BLaER1 (cell line): ENCODE measurements at regions not wholly inside any gene's neighbourhood (a gene's known extent, or its start where the extent isn't known, plus 50 kb on each side); places are given as distances from the start of the nearest gene placed in this dataset.
"Not testable (repeated sequence)": the region's sequence is repeated elsewhere in the genome, so short reads cannot be mapped to it uniquely, and the experiment has no call there.

Experiments used
- H3K27ac ChIP-seq: shearing (Covaris generic); formaldehyde crosslinking; 2 replicates; pipeline ENCODE4 v1.8.1; 2022
- H3K27me3 ChIP-seq: shearing (Covaris generic); formaldehyde crosslinking; 2 replicates; pipeline ENCODE4 v1.8.1; 2022
- H3K36me3 ChIP-seq: shearing (Covaris generic); formaldehyde crosslinking; 2 replicates; pipeline ENCODE4 v1.8.1; 2022
- H3K4me1 ChIP-seq: shearing (Covaris generic); formaldehyde crosslinking; 2 replicates; pipeline ENCODE4 v1.8.1; 2022
- H3K4me2 ChIP-seq: shearing (Covaris generic); formaldehyde crosslinking; 2 replicates; pipeline ENCODE4 v1.8.1; 2022
- H3K4me3 ChIP-seq: shearing (Covaris generic); formaldehyde crosslinking; 2 replicates; pipeline ENCODE4 v1.8.1; 2022
- H3K9ac ChIP-seq: shearing (Covaris generic); formaldehyde crosslinking; 2 replicates; pipeline ENCODE4 v1.8.1; 2022
- H3K9me3 ChIP-seq: shearing (Covaris generic); formaldehyde crosslinking; 2 replicates; pipeline ENCODE4 v1.8.1; 2022
- H4K20me1 ChIP-seq: shearing (Covaris generic); formaldehyde crosslinking; 2 replicates; pipeline ENCODE4 v1.8.1; 2022
- Cebpa-rat ChIP-seq: shearing (Covaris generic); IDR thresholded peaks from 2 replicates; pipeline ENCODE4 v1.8.1; 2022

GRCh38 chr18:66300141-66300540, 303.7 kb downstream of the CDH19 start:
- H3K27ac ChIP-seq: no peak overlapping the region
- TF ChIP-seq Cebpa-rat: no peak
- no peaks in the 10 kb centered on the region for H3K4me1 ChIP-seq
- no peaks in the 10 kb centered on the region for H3K36me3 ChIP-seq
- H3K27me3 ChIP-seq: no peaks in the 10 kb centered on the region
- H3K9me3 ChIP-seq: no peaks in the 10 kb centered on the region
- no peak overlapping the region for H3K4me3 ChIP-seq
- no peaks in the 10 kb centered on the region for H4K20me1 ChIP-seq
- H3K4me2 ChIP-seq: no peak overlapping the region
- no peak overlapping the region for H3K9ac ChIP-seq

- no peaks in the 10 kb centered on the region for H4K20me1 ChIP-seq
- H3K27me3 ChIP-seq: no peaks in the 10 kb centered on the region
- H3K27ac ChIP-seq: no peak overlapping the region
- H3K36me3 ChIP-seq: no peaks in the 10 kb centered on the region
- no peak overlapping the region for H3K4me2 ChIP-seq
- no peaks in the 10 kb centered on the region for H3K9me3 ChIP-seq
- TF ChIP-seq Cebpa-rat: no peak
- no peak overlapping the region for H3K4me3 ChIP-seq
- no peak overlapping the region for H3K9ac ChIP-seq
- no peaks in the 10 kb centered on the region for H3K4me1 ChIP-seq
Measured at GRCh38 chr18:66280470-66280869, 323.4 kb downstream of the CDH19 start.

GRCh38 chr18:66271962-66272361, 331.9 kb downstream of the CDH19 start:
- Histone ChIP-seq H3K9ac (no peak overlapping the region), H3K27ac (no peak overlapping the region), H3K4me1 (no peaks in the 10 kb centered on the region), H3K27me3 (no peaks in the 10 kb centered on the region), H3K4me3 (no peak overlapping the region), H3K4me2 (no peak overlapping the region), H3K9me3 (peaks cover 5% of the 10 kb centered on the region; the same call in 1 of the 2 replicates), H4K20me1 (no peaks in the 10 kb centered on the region), H3K36me3 (no peaks in the 10 kb centered on the region)
- no peak for TF ChIP-seq Cebpa-rat

DNA sequence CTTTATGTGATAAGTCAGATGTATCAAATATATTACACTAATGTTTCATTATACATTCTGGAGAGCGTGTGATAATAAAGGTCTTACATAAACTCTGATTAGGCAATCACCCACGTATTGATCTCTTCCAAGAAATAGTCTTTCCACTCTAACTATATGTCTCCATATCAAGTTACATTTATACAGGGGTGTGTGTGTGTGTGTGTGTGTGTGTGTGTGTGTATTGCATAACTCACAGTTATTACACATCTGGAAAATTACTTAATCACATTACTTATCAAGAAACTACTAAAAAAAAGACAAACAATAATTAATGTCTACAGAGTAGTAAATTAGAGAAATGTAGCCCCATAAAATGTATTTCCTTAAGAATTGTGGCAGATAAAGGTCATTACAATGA, 339.8 kb downstream of the CDH19 start:
- H3K36me3 ChIP-seq: no peaks in the 10 kb centered on the region
- no peaks in the 10 kb centered on the region for H3K9me3 ChIP-seq
- no peak for TF ChIP-seq Cebpa-rat
- no peak overlapping the region for H3K4me2 ChIP-seq
- H4K20me1 ChIP-seq: no peaks in the 10 kb centered on the region
- no peak overlapping the region for H3K9ac ChIP-seq
- no peak overlapping the region for H3K27ac ChIP-seq
- no peaks in the 10 kb centered on the region for H3K4me1 ChIP-seq
- H3K27me3 ChIP-seq: no peaks in the 10 kb centered on the region
- H3K4me3 ChIP-seq: no peak overlapping the region

- Histone ChIP-seq H3K9ac (no peak overlapping the region), H3K27ac (no peak overlapping the region), H3K4me1 (no peaks in the 10 kb centered on the region), H3K36me3 (no peaks in the 10 kb centered on the region), H3K4me3 (no peak overlapping the region), H4K20me1 (no peaks in the 10 kb centered on the region), H3K27me3 (no peaks in the 10 kb centered on the region), H3K4me2 (no peak overlapping the region), H3K9me3 (no peaks in the 10 kb centered on the region)
- no peak for TF ChIP-seq Cebpa-rat
Measured at GRCh38 chr18:66254121-66254520, 349.8 kb downstream of the CDH19 start.

DNA sequence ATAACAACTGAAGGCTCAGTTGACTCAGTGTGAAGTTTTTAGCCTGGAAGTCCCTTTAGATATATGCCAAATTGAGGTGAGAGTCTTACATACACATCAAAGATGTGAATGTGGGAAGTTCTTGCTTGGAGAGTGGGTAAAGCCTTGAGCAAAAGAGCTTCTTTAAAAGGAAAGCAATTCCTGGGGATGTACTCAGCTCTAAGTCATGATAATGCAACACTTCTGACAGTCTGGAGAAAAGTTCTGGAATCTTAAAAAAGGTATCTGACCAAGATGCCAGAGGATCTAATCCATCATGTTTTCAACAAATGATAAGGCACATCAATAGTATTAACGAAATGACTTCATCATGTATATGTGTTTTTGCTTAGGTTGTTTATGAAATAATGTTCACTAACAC, 351.2 kb downstream of the CDH19 start:
- H3K9me3 ChIP-seq: no peaks in the 10 kb centered on the region
- no peak overlapping the region for H3K27ac ChIP-seq
- no peaks in the 10 kb centered on the region for H4K20me1 ChIP-seq
- H3K9ac ChIP-seq: no peak overlapping the region
- no peak overlapping the region for H3K4me2 ChIP-seq
- no peak overlapping the region for H3K4me3 ChIP-seq
- H3K36me3 ChIP-seq: no peaks in the 10 kb centered on the region
- no peaks in the 10 kb centered on the region for H3K27me3 ChIP-seq
- TF ChIP-seq Cebpa-rat: no peak
- no peaks in the 10 kb centered on the region for H3K4me1 ChIP-seq

DNA sequence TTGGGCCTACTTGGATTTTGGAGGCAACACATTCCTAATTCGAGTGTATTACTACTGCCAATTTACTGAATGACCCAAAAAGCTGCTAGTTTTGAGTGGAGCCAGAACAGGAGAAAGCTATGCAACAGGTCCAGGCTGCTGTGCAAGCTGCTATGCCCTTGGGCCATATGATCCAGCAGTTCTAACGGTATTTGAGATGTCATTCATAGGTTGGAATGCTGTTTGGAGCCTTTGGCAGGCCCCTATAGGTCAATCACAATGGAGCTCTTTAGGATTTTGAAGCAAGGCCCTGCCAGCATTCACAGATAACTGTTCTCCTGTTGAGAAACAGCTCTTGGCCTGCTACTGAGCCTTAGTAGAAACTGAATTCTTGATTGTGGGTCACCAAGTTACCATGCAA, 368.7 kb downstream of the CDH19 start:
- no peaks in the 10 kb centered on the region for H3K27me3 ChIP-seq
- no peaks in the 10 kb centered on the region for H3K9me3 ChIP-seq
- no peak overlapping the region for H3K4me3 ChIP-seq
- no peaks in the 10 kb centered on the region for H3K4me1 ChIP-seq
- no peak overlapping the region for H3K4me2 ChIP-seq
- H3K9ac ChIP-seq: no peak overlapping the region
- H3K36me3 ChIP-seq: no peaks in the 10 kb centered on the region
- H4K20me1 ChIP-seq: no peaks in the 10 kb centered on the region
- no peak overlapping the region for H3K27ac ChIP-seq
- no peak for TF ChIP-seq Cebpa-rat

- H4K20me1 ChIP-seq: no peaks in the 10 kb centered on the region
- no peak overlapping the region for H3K27ac ChIP-seq
- H3K27me3 ChIP-seq: no peaks in the 10 kb centered on the region
- no peak for TF ChIP-seq Cebpa-rat
- no peaks in the 10 kb centered on the region for H3K36me3 ChIP-seq
- no peak overlapping the region for H3K4me2 ChIP-seq
- no peaks in the 10 kb centered on the region for H3K4me1 ChIP-seq
- H3K9me3 ChIP-seq: no peaks in the 10 kb centered on the region
- no peak overlapping the region for H3K4me3 ChIP-seq
- no peak overlapping the region for H3K9ac ChIP-seq
Measured at GRCh38 chr18:66226782-66227181, 377.1 kb downstream of the CDH19 start.

- H3K27ac ChIP-seq, H3K9me3 ChIP-seq, H3K4me3 ChIP-seq, H4K20me1 ChIP-seq, H3K27me3 ChIP-seq, H3K36me3 ChIP-seq, H3K4me2 ChIP-seq, H3K4me1 ChIP-seq, H3K9ac ChIP-seq: not testable (repeated sequence)
Measured at GRCh38 chr18:66223317-66223716, 380.6 kb downstream of the CDH19 start.

DNA sequence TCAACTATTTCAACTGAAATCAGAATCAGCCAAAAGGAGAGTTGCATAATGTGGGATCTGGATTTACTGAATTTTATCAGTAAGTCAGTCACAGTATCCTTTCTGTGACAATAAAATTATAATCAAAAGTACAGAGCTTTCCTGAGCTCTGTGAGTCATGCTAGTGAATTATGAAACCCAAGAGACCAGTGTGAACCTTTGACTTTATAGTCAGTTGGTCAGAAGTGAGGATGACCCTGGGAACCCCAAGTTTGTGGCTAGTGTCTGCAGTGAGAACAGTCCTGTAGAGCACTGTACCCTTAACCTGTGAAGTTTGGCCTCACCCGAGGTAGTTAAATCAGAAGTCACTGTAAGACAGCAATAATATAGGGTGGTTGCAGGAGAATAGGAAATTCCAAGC, 381.7 kb downstream of the CDH19 start:
- no peak for TF ChIP-seq Cebpa-rat
- no peak overlapping the region for H3K9ac ChIP-seq
- H3K9me3 ChIP-seq: no peaks in the 10 kb centered on the region
- H3K4me2 ChIP-seq: no peak overlapping the region
- no peaks in the 10 kb centered on the region for H3K36me3 ChIP-seq
- H3K27me3 ChIP-seq: no peaks in the 10 kb centered on the region
- H4K20me1 ChIP-seq: no peaks in the 10 kb centered on the region
- no peak overlapping the region for H3K27ac ChIP-seq
- H3K4me1 ChIP-seq: no peaks in the 10 kb centered on the region
- no peak overlapping the region for H3K4me3 ChIP-seq

DNA sequence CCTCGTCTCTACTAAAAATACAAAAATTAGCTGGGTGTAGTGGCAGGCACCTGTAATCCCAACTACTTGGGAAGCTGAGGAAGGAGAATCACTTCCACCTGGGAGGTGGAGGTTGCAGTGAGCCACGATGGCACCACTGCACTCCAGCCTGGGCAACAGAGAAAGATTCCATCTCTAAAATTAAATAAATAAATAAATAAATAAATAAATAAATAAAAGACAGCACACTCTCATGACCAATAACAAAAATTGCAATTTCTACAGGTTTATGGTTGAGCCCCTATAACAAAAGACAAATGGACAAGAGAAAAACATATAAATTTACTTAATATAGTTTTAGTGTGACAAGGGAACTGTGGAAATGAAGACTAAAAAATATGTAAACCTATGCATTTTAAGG, 384.1 kb downstream of the CDH19 start:
- Histone ChIP-seq H3K9me3 (no peaks in the 10 kb centered on the region), H3K27ac (no peak overlapping the region), H3K36me3 (no peaks in the 10 kb centered on the region), H3K4me1 (no peaks in the 10 kb centered on the region), H4K20me1 (no peaks in the 10 kb centered on the region), H3K27me3 (no peaks in the 10 kb centered on the region), H3K4me2 (no peak overlapping the region), H3K9ac (no peak overlapping the region), H3K4me3 (no peak overlapping the region)
- TF ChIP-seq Cebpa-rat: no peak
